ENCODE measurements at regions not wholly inside any gene's neighbourhood (a gene's known extent, or its start where the extent isn't known, plus 50 kb on each side); places are given as distances from the start of the nearest gene placed in this dataset.

GRCh38 chr7:52959878-52960660, 75.4 kb upstream of the POM121L12 start:
- TF ChIP-seq CTCF (IDR thresholded peaks at IDR 0.05), result no peak
- TF ChIP-seq POLR2AphosphoS5 (IDR thresholded peaks at IDR 0.05), result no peak
- TF ChIP-seq POLR2A (IDR thresholded peaks at IDR 0.05), result no peak
